GM21447 (cell line): ENCODE measurements at regions not wholly inside any gene's neighbourhood (a gene's known extent, or its start where the extent isn't known, plus 50 kb on each side); places are given as distances from the start of the nearest gene placed in this dataset.

Source experiments
- ATAC-seq: cut with Tn5 transposase; IDR thresholded peaks from one replicate; pipeline ENCODE4 v1.9.1; 2021; ENCODE audit not compliant: unreplicated experiment

DNA sequence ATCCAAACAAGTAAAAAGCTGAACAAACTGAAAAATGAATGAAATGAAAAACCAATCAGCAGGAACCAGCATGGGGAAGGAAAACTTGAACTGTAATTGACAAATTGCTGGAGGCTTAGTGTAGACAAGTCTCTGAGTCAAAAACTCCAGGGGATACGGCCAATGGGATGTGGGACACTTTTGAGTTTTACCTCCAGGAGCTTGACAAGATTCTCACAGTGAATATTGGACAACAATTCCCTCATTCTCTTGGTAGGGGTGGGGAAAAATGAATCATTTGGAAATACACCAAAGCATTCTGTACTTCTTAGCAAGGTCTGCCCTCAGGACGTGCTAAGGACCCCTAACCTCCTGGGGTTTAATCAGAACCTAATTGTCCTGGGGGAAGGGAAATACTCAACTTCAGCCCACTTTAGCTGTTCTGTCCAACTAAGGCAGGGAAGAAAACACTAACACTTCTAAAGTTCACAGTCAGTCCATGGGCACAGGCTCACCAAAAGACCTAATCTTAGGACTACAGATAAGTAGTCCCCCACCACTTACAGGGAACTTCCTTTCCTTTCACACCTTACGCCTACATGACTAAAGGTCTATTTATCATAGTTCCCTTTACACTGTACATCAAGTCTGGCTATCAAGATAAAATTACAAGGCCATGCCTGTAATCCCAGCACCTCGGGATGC, 60.7 kb upstream of the CDC42BPA start:
- ATAC-seq: no peak

DNA sequence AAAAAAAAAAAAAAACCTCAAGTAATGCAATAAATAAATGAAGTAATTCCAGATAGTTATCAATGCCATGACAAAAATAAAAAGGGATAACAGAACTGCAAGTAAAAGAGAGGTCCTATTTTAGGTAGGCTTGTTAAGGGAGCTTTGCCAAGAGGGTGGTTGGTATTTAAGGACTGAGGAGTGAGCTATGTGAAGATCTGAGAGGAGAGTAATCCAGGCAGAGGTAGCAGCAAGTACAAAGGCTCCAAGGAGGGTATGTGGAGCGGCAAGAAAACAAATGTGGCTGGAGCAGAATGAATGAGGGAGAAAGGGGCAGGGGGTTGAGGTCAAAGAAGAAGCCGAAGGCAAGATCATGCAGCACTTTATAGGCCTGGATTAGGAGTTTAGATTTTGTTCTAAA, 59.9 kb upstream of the CDC42BPA start:
- ATAC-seq: no peak

DNA sequence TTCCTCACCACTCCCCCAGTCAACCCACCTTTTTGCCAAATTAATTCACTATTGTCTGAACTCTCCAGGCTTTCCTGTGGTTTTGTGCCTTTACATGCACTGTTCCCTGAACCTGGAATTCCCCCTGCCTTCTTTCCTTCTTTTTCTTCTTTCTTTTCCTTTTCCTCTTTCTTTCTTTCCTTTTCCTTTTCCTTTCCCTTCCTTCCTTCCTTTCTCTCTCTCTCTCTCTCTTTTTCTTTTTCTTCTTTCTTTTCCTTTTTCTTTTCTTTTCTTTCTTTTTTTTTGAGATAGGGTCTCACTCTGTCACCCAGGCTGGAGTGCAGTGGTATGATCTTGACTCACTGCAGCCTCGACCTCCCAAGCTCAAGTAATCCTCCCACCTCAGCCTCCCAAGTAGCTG, 56.6 kb upstream of the CDC42BPA start:
- ATAC-seq: no peak

- ATAC-seq: no peak
Measured at GRCh38 chr1:227372726-227373130, 54.4 kb upstream of the CDC42BPA start.

DNA sequence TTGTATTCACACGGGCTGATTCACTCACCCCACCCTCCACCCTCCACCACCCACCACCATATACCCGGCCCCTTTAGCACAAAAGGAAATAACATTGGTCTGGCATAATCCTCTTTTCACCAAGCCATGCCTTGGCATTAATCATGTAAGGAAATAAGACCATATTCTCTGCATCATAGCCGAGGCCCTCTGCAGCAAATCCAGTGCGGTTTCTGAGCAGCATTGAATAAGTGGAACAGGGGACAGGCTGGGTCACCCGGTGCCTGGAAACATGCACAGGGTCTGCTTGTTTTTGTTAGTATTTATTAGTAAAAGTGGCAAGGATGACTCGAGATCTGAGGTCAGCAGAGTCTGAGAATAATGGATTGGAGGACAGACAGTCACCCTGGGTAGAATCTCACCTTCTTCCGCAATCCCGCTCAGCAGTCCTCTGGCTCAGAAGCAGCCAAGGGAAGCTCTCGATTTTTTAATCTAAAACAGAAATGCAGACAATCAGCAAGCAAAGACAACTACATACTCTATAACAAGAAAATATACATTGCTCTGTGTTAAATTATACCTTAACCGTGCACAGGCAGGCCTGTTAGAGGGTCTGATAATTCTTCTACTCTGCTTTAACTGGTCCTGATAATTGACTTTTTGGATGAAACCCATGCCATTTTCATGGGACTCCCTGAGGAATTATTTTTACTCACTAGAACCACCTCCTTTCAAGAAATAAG, 52.4 kb upstream of the CDC42BPA start:
- ATAC-seq: no peak

GRCh38 chr1:227369102-227369760, 50.9 kb upstream of the CDC42BPA start:
- no peak for ATAC-seq
